Activated CD8-positive, alpha-beta T cell treated with anti-CD3 and anti-CD28 coated beads, Interleukin-2, amount 10 ng/mL, durations not matched to agents 7 days and 5 days (primary cell): ENCODE measurements at regions not wholly inside any gene's neighbourhood (a gene's known extent, or its start where the extent isn't known, plus 50 kb on each side); places are given as distances from the start of the nearest gene placed in this dataset.

ENCODE experiments used
- ATAC-seq: fragments of 150-1000 bp; cut with Tn5 transposase; one replicate; pipeline ENCODE4 v1.10.0; 2021; ENCODE audit warnings: moderate library complexity
- CTCF ChIA-PET: fragments of 350-600 bp; sonication (Branson Sonifier 250); formaldehyde crosslinking; loops from one replicate; lab custom pipeline; 2021; ENCODE audit warnings: antibody characterized with exemption; lab: Charles Lee
- POLR2A ChIA-PET: fragments of 350-600 bp; sonication (Branson Sonifier 250); formaldehyde crosslinking; loops from one replicate; lab custom pipeline; 2021; ENCODE audit warnings: antibody characterized with exemption; lab: Charles Lee
- DNase-seq: peaks from one replicate; pipeline ENCODE4 v3.0.0-alpha.2; 2020
- H3K27ac Mint-ChIP-seq: one replicate; pipeline ENCODE4 v1.8.0; 2021; ENCODE audit warnings: mild to moderate bottlenecking, mixed read lengths
- H3K27me3 Mint-ChIP-seq: one replicate; pipeline ENCODE4 v1.8.0; 2021; ENCODE audit warnings: low read depth, mixed read lengths
- H3K36me3 Mint-ChIP-seq: one replicate; pipeline ENCODE4 v1.8.0; 2021; ENCODE audit warnings: low read depth, mixed read lengths
- H3K4me1 Mint-ChIP-seq: one replicate; pipeline ENCODE4 v1.8.0; 2021; ENCODE audit warnings: low read depth, mixed read lengths
- H3K4me3 Mint-ChIP-seq: one replicate; pipeline ENCODE4 v1.8.0; 2021; ENCODE audit warnings: mild to moderate bottlenecking, mixed read lengths
- H3K9me3 Mint-ChIP-seq: one replicate; pipeline ENCODE4 v1.8.0; 2022; ENCODE audit warnings: mixed read lengths; ENCODE audit not compliant: insufficient read depth

GRCh38 chr14:28052251-28052650 lies 714.3 kb upstream of the FOXG1 start:
- CTCF ChIA-PET, result no interaction called here
- DNase-seq, result no peak
- H3K4me3 Mint-ChIP-seq, result no peak overlapping the region
- no peak overlapping the region for H3K27ac Mint-ChIP-seq
- H3K9me3 Mint-ChIP-seq, result peaks cover 14% of the 10 kb centered on the region
- H3K27me3 Mint-ChIP-seq, result no peaks in the 10 kb centered on the region
- POLR2A ChIA-PET, result no interaction called here
- H3K4me1 Mint-ChIP-seq, result no peaks in the 10 kb centered on the region
- no peaks in the 10 kb centered on the region for H3K36me3 Mint-ChIP-seq
- no peak for ATAC-seq

DNA sequence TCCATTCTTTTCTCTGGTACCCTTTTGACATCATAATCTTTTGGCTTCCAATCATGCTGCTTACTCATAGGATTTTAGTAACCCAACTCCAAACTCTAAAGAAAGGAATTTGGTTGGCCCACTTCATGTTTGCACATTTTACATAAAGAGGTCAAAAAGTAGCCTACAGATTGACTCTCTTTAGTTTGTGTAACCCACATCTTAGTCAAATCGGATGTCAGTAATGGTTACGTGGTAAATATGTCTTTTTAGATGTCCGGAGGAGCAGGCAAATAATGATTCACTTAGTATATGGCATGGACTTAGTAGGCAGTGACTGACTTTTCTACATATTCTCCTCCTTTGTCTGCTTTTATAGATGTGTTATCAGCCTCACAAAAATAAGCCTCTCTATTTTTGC lies 711.6 kb upstream of the FOXG1 start:
- H3K36me3 Mint-ChIP-seq, result no peaks in the 10 kb centered on the region
- H3K9me3 Mint-ChIP-seq, result peaks cover 16% of the 10 kb centered on the region
- H3K27me3 Mint-ChIP-seq, result no peaks in the 10 kb centered on the region
- ATAC-seq (no peak), DNase-seq (no peak)
- no peaks in the 10 kb centered on the region for H3K4me1 Mint-ChIP-seq
- H3K4me3 Mint-ChIP-seq, result no peak overlapping the region
- ChIA-PET CTCF (no interaction called here), POLR2A (no interaction called here)
- no peak overlapping the region for H3K27ac Mint-ChIP-seq

DNA sequence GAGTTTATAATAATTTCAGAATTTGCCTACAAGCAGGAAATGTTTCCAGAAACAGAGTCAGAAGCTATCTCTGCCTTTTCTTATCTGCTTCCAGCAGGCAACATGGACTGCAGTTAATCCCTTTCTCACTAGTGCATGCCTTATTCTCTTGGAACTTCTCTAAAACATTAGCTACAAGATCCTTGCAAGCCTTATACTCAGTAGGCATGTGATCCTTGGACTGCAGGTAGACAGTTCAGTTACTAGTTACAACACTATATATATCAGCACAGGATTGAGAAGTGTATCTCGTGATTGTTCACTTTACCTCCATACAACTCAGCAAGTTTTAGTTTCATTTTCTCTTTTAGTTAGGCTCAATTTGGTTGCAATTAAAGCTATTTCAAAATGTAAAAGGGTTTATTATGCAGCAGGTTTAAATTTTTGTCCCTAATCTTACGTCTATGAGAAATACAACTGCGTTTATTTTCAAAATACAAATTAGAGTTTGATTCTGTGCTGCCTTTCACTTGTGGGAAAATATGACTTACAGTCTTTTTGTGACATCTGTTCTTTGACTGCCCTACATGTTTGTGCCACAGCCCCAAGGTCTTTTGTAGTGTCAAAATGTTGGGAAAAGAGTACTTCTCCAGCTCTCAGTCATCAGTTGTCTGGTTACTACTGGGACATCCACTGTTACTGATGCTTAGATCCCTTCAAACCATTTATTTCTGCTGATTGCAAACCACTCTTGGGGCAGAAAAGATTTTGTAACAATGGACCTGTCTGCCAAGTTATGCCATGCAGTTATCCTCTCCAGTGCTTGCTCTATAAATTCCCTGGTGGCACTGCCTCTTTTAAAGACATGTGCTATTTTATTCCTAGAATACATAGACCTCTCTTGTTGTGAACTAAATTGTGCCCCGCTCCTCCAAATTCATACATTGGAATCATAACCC lies 709.0 kb upstream of the FOXG1 start:
- H3K36me3 Mint-ChIP-seq, result no peaks in the 10 kb centered on the region
- ChIA-PET CTCF (no interaction called here), POLR2A (no interaction called here)
- H3K4me1 Mint-ChIP-seq, result no peaks in the 10 kb centered on the region
- H3K27ac Mint-ChIP-seq, result no peak overlapping the region
- DNase-seq, result no peak
- H3K4me3 Mint-ChIP-seq, result no peak overlapping the region
- H3K9me3 Mint-ChIP-seq, result peaks cover 22% of the 10 kb centered on the region
- no peaks in the 10 kb centered on the region for H3K27me3 Mint-ChIP-seq
- no peak for ATAC-seq

DNA sequence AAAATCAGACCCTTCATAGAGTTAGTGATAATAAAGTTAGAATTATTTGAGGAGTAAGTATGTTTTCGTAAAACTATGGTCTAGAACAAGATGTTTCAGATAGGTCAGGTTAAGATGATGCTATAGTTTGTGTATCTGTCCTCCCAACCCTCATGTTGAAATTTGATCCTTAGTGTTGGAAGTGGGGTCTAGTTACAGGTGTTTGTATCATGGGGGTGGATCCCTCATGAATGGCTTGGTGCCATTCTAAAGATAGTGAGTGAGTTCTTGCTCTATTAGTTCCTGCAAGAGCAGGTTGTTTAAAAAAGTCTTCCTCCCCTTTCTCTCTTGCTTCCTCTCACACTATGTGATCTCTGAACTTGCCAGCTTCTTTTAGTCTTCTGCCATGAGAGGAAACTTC lies 707.3 kb upstream of the FOXG1 start:
- ChIA-PET POLR2A (no interaction called here), CTCF (no interaction called here)
- H3K4me3 Mint-ChIP-seq, result no peak overlapping the region
- no peak overlapping the region for H3K27ac Mint-ChIP-seq
- DNase-seq, result no peak
- H3K4me1 Mint-ChIP-seq, result no peaks in the 10 kb centered on the region
- no peaks in the 10 kb centered on the region for H3K27me3 Mint-ChIP-seq
- no peak for ATAC-seq
- no peaks in the 10 kb centered on the region for H3K36me3 Mint-ChIP-seq
- H3K9me3 Mint-ChIP-seq, result peaks cover 19% of the 10 kb centered on the region

DNA sequence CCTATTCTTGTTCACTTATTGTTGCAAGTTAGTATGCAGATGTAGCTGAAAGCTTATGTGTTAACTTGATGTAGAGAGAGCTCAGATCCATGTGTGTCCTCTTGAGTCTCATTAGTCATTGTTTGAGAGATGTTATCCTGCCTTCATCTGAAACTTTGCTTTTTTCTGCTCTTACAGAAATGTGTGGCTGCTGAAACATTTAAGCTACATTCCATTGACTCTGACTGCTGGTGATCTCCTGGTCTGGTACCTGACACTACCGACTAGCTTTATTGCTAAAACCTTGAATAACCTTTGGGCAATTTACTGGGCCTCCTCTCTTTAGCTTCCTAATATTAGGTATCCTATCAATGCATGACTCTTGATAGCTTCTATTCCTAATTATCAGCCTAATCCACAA lies 705.6 kb upstream of the FOXG1 start:
- no peak for ATAC-seq
- CTCF ChIA-PET, result no interaction called here

GRCh38 chr14:28077021-28077420 lies 689.6 kb upstream of the FOXG1 start:
- Mint-ChIP-seq H3K27ac (no peak overlapping the region), H3K36me3 (no peaks in the 10 kb centered on the region), H3K4me1 (no peaks in the 10 kb centered on the region), H3K27me3 (no peaks in the 10 kb centered on the region), H3K4me3 (no peak overlapping the region), H3K9me3 (peaks cover 22% of the 10 kb centered on the region)
- DNase-seq (no peak), ATAC-seq (no peak)
- ChIA-PET CTCF (no interaction called here), POLR2A (no interaction called here)

More for the DNA sequence above, 705.6 kb upstream of the FOXG1 start:
- Mint-ChIP-seq H3K4me1 (no peaks in the 10 kb centered on the region), H3K27ac (no peak overlapping the region), H3K36me3 (no peaks in the 10 kb centered on the region), H3K27me3 (no peaks in the 10 kb centered on the region), H3K4me3 (no peak overlapping the region), H3K9me3 (peaks cover 12% of the 10 kb centered on the region)
- no peak for DNase-seq
- POLR2A ChIA-PET, result no interaction called here

DNA sequence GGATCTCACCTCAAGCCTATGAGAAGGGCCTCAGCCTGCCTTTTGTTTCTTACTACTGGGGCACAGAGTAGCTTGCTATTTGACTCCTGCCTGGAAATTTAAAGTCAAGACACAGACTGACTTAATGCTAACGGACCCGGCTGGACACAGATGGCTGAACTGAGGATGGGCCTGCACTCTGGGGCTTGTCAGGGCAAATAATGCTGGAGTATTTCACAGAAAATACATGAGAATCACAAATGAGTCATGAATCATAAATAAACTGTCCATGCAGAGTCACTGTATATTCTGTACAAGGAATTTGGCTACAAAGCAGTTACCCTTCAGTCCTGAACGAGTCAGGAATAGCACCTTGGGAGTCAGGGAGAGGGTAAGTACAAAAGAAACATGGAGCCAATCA lies 683.2 kb upstream of the FOXG1 start:
- Mint-ChIP-seq H3K27ac (no peak overlapping the region), H3K9me3 (peaks cover 15% of the 10 kb centered on the region), H3K4me1 (no peaks in the 10 kb centered on the region), H3K36me3 (no peaks in the 10 kb centered on the region), H3K4me3 (no peak overlapping the region), H3K27me3 (no peaks in the 10 kb centered on the region)
- ATAC-seq, result no peak
- no peak for DNase-seq
- CTCF ChIA-PET, result no interaction called here
- POLR2A ChIA-PET, result no interaction called here

GRCh38 chr14:28088125-28088524 lies 678.5 kb upstream of the FOXG1 start:
- Mint-ChIP-seq H3K36me3 (no peaks in the 10 kb centered on the region), H3K4me1 (no peaks in the 10 kb centered on the region), H3K27me3 (no peaks in the 10 kb centered on the region), H3K27ac (no peak overlapping the region), H3K9me3 (peaks cover 27% of the 10 kb centered on the region), H3K4me3 (no peak overlapping the region)
- ChIA-PET CTCF (no interaction called here), POLR2A (no interaction called here)
- DNase-seq, result no peak
- ATAC-seq, result no peak

DNA sequence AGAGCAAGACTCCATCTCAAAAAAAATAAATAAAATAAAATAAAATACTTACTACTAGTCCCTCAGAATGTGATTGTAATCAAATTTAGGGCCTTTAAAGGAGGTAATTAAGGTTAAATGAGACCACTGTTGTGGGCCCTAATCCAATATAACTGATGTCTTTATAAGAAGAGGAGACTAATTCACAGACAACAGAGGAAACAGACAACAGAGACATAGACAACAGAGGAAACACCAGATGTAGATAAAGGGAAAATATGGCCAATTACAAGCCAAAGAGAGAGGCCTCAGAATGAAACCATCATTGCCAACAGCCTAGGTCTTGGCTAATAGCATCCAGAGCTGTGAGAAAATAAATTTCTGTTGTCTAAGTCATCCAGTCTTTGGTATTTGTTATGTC lies 669.0 kb upstream of the FOXG1 start:
- CTCF ChIA-PET, result no interaction called here
- H3K27ac Mint-ChIP-seq, result no peak overlapping the region
- no peaks in the 10 kb centered on the region for H3K36me3 Mint-ChIP-seq
- H3K27me3 Mint-ChIP-seq, result no peaks in the 10 kb centered on the region
- H3K4me1 Mint-ChIP-seq, result no peaks in the 10 kb centered on the region
- H3K9me3 Mint-ChIP-seq, result peaks cover 11% of the 10 kb centered on the region
- ATAC-seq (no peak), DNase-seq (no peak)
- H3K4me3 Mint-ChIP-seq, result no peak overlapping the region
- POLR2A ChIA-PET, result no interaction called here

DNA sequence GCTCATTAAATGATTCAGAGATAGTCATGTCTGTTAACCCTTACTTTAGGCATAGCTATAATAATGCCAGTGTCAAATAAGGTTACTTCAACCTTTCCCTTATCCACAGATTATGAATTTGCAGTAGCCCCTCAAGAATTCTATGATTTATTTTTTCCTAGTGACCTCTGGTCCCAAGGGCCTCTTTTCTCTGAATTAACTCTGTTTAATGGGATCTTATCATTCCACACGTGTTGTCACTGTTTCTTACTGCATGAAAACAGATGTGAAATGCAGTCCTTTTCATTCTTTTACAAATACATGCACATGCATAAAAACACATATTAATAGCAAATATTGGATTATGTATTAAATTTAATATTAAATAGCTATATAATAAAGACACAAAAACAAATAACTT lies 667.7 kb upstream of the FOXG1 start:
- H3K27ac Mint-ChIP-seq, result no peak overlapping the region
- peaks cover 10% of the 10 kb centered on the region for H3K9me3 Mint-ChIP-seq
- H3K36me3 Mint-ChIP-seq, result no peaks in the 10 kb centered on the region
- no peak for DNase-seq
- ATAC-seq, result no peak
- no peaks in the 10 kb centered on the region for H3K4me1 Mint-ChIP-seq
- ChIA-PET CTCF (no interaction called here), POLR2A (no interaction called here)
- H3K4me3 Mint-ChIP-seq, result no peak overlapping the region
- no peaks in the 10 kb centered on the region for H3K27me3 Mint-ChIP-seq

DNA sequence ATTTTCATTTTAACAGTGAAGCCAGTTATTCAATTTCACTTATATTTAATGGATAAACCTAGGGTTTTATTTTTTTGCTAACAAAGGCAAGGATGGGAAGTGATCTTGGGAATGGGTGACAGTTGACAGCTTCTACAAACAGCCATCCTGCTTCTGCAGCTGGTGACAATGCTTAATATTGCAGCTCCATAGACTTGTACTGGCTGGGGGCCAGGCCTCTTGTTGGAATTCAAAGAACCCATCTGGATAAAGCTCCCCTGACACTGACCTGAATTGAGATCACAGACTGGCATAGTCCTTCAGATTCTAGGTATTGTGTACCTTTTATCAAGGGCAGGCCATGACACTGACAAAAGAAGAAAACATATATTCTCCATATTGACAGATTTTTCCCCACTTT lies 664.6 kb upstream of the FOXG1 start:
- no peaks in the 10 kb centered on the region for H3K36me3 Mint-ChIP-seq
- no peak overlapping the region for H3K4me3 Mint-ChIP-seq
- DNase-seq, result no peak
- H3K27me3 Mint-ChIP-seq, result no peaks in the 10 kb centered on the region
- POLR2A ChIA-PET, result no interaction called here
- CTCF ChIA-PET, result no interaction called here
- H3K9me3 Mint-ChIP-seq, result peaks cover 12% of the 10 kb centered on the region
- H3K4me1 Mint-ChIP-seq, result no peaks in the 10 kb centered on the region
- H3K27ac Mint-ChIP-seq, result no peak overlapping the region
- ATAC-seq, result no peak

DNA sequence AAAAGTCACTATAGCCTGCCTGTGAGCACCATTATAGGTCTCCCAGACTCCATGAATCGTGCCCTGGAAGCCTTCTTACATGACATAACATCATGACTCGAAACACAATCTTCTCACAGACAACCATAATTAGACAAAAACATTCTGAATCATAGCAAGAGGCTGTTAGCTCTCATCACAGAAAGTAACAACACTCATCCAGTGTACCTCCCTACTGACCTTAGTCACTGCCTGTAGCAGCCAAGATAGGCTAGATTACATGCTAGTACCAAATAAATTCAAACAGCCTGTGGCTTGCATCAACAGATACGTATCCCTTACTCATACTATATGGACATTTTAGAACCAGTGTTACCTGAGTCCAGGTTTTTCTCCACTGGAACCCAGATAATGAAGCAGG lies 663.8 kb upstream of the FOXG1 start:
- POLR2A ChIA-PET, result no interaction called here
- no peaks in the 10 kb centered on the region for H3K36me3 Mint-ChIP-seq
- DNase-seq, result no peak

GRCh38 chr14:28113311-28113710 lies 653.3 kb upstream of the FOXG1 start:
- ChIA-PET POLR2A (no interaction called here), CTCF (no interaction called here)
- Mint-ChIP-seq H3K36me3 (no peaks in the 10 kb centered on the region), H3K27me3 (no peaks in the 10 kb centered on the region), H3K4me3 (no peak overlapping the region), H3K9me3 (peaks cover 11% of the 10 kb centered on the region), H3K4me1 (no peaks in the 10 kb centered on the region), H3K27ac (no peak overlapping the region)
- DNase-seq, result no peak
- ATAC-seq, result no peak

More for the DNA sequence above, 663.8 kb upstream of the FOXG1 start:
- CTCF ChIA-PET, result no interaction called here
- Mint-ChIP-seq H3K9me3 (peaks cover 10% of the 10 kb centered on the region), H3K4me3 (no peak overlapping the region), H3K27me3 (no peaks in the 10 kb centered on the region), H3K4me1 (no peaks in the 10 kb centered on the region), H3K27ac (no peak overlapping the region)
- no peak for ATAC-seq
